ENCODE measurements at regions not wholly inside any gene's neighbourhood (a gene's known extent, or its start where the extent isn't known, plus 50 kb on each side); places are given as distances from the start of the nearest gene placed in this dataset.

- TF ChIP-seq SNAI2 (CRISPR knock-in tag; IDR thresholded peaks at IDR 0.05) (no peak), ESRRG (CRISPR knock-in tag; IDR thresholded peaks at IDR 0.05) (no peak), ZNF70 (CRISPR knock-in tag; IDR thresholded peaks at IDR 0.05) (no peak), ZFP30 (CRISPR knock-in tag; IDR thresholded peaks at IDR 0.05) (no peak), BACH2 (CRISPR knock-in tag; IDR thresholded peaks at IDR 0.05; ENCODE audit: borderline replicate concordance) (no peak), ARNTL (CRISPR knock-in tag; IDR thresholded peaks at IDR 0.05; ENCODE audit: borderline replicate concordance, low read depth) (no peak)
- TF ChIP-seq, protein P1, sequence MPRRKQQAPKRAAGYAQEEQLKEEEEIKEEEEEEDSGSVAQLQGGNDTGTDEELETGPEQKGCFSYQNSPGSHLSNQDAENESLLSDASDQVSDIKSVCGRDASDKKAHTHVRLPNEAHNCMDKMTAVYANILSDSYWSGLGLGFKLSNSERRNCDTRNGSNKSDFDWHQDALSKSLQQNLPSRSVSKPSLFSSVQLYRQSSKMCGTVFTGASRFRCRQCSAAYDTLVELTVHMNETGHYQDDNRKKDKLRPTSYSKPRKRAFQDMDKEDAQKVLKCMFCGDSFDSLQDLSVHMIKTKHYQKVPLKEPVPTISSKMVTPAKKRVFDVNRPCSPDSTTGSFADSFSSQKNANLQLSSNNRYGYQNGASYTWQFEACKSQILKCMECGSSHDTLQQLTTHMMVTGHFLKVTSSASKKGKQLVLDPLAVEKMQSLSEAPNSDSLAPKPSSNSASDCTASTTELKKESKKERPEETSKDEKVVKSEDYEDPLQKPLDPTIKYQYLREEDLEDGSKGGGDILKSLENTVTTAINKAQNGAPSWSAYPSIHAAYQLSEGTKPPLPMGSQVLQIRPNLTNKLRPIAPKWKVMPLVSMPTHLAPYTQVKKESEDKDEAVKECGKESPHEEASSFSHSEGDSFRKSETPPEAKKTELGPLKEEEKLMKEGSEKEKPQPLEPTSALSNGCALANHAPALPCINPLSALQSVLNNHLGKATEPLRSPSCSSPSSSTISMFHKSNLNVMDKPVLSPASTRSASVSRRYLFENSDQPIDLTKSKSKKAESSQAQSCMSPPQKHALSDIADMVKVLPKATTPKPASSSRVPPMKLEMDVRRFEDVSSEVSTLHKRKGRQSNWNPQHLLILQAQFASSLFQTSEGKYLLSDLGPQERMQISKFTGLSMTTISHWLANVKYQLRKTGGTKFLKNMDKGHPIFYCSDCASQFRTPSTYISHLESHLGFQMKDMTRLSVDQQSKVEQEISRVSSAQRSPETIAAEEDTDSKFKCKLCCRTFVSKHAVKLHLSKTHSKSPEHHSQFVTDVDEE (CRISPR knock-in tag; IDR thresholded peaks at IDR 0.05), result no peak
- TF ChIP-seq, protein P2, sequence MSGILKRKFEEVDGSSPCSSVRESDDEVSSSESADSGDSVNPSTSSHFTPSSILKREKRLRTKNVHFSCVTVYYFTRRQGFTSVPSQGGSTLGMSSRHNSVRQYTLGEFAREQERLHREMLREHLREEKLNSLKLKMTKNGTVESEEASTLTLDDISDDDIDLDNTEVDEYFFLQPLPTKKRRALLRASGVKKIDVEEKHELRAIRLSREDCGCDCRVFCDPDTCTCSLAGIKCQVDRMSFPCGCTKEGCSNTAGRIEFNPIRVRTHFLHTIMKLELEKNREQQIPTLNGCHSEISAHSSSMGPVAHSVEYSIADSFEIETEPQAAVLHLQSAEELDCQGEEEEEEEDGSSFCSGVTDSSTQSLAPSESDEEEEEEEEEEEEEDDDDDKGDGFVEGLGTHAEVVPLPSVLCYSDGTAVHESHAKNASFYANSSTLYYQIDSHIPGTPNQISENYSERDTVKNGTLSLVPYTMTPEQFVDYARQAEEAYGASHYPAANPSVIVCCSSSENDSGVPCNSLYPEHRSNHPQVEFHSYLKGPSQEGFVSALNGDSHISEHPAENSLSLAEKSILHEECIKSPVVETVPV (CRISPR knock-in tag; IDR thresholded peaks at IDR 0.05), result no peak
- no peak for ATAC-seq
These were observed 197.8 kb downstream of the MEMO1 start for GRCh38 chr2:31813016-31813415.

DNA sequence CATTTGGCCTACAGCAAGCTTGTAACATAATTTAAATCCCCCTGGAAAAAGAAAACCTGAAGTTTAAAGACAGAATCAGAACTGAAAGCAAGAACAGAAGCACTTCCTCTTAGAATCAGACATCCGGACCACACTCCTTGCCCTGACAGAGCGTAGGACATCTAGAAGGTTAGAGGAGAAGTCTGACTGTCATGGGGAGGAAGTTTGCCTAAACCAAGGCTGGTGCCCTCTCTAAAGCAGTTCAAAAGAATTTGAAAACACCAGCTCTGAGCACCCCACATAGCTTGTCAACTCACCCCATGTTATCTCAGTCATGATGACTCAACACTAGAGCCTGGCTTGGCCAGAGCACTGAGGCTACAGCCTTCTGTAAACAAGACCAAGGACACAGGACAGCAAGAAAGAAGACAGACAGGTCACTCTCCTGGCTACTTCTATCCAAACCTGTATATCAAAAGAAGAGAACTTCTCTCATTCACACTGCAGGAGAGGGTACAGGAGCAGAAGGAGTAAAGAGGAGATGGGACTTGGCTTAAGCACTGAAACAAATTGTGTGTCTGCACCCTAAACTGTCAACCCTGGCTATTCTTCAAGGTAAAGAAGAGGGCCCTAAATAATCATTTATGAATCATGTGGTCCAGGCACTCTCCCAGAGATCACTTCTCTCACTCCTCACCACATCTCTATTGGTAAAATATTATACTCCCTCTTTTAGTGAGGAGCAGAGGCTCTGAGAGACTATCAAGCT lies 198.6 kb downstream of the MEMO1 start:
- no peak for TF ChIP-seq SNAI2 (CRISPR knock-in tag; IDR thresholded peaks at IDR 0.05)
- TF ChIP-seq, protein P3, sequence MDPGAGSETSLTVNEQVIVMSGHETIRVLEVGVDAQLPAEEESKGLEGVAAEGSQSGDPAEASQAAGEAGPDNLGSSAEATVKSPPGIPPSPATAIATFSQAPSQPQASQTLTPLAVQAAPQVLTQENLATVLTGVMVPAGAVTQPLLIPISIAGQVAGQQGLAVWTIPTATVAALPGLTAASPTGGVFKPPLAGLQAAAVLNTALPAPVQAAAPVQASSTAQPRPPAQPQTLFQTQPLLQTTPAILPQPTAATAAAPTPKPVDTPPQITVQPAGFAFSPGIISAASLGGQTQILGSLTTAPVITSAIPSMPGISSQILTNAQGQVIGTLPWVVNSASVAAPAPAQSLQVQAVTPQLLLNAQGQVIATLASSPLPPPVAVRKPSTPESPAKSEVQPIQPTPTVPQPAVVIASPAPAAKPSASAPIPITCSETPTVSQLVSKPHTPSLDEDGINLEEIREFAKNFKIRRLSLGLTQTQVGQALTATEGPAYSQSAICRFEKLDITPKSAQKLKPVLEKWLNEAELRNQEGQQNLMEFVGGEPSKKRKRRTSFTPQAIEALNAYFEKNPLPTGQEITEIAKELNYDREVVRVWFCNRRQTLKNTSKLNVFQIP (CRISPR knock-in tag; IDR thresholded peaks at IDR 0.05; ENCODE audit: borderline replicate concordance, low read depth), result no peak
- TF ChIP-seq ZFP30 (CRISPR knock-in tag; IDR thresholded peaks at IDR 0.05), result no peak
- ATAC-seq, result peak; percentile 53

GRCh38 chr2:31811482-31811881 lies 199.3 kb downstream of the MEMO1 start:
- no peak for TF ChIP-seq SNAI2 (CRISPR knock-in tag; IDR thresholded peaks at IDR 0.05)

DNA sequence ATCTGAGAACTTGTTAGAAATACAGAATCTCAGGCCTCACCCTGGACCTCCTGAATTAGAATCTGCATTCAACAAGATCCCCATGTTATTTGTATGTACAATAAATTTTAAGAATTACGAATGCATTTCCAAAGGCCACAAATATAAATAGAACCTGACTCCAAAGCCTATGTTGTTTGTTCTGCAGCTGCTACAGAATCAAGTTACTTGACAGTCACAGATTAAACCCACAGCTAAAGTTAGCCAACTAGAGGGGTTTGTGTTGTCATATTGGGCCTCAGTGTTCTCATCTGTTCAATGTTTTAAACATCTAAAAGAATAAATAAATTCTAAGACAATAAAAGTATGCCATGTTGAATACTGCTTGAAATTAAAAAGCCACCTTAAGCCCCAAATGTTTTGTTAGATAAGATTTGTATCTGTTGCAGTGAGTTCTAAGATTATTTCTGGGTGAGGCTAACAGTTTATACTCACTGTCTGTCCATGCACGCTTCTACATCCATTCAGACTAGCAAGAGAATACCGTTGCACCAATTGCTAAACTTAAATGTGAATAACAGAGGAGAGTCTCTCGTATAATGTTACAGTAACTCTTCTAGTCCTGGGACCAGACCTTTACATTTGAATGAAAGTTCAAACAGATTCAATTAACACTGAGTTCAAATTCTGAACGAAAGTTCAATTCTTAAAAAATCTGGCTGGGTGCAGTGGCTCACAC lies 200.4 kb downstream of the MEMO1 start:
- no peak for TF ChIP-seq GLIS3 (CRISPR knock-in tag; IDR thresholded peaks at IDR 0.05)
- no peak for TF ChIP-seq BACH2 (CRISPR knock-in tag; IDR thresholded peaks at IDR 0.05; ENCODE audit: borderline replicate concordance)
- no peak for TF ChIP-seq ZFP30 (CRISPR knock-in tag; IDR thresholded peaks at IDR 0.05)
- no peak for TF ChIP-seq ZNF70 (CRISPR knock-in tag; IDR thresholded peaks at IDR 0.05)
- TF ChIP-seq, protein P3 (CRISPR knock-in tag; IDR thresholded peaks at IDR 0.05; ENCODE audit: borderline replicate concordance, low read depth), result no peak
- TF ChIP-seq ZC3H10 (CRISPR knock-in tag; IDR thresholded peaks at IDR 0.05), result no peak
- no peak for TF ChIP-seq RARB (CRISPR knock-in tag; IDR thresholded peaks at IDR 0.05)
- TF ChIP-seq OSR1 (CRISPR knock-in tag; IDR thresholded peaks at IDR 0.05), result no peak
- no peak for TF ChIP-seq PPARA (CRISPR knock-in tag; IDR thresholded peaks at IDR 0.05; ENCODE audit: borderline replicate concordance)
- TF ChIP-seq ESRRG (CRISPR knock-in tag; IDR thresholded peaks at IDR 0.05), result no peak
- TF ChIP-seq, protein P4, sequence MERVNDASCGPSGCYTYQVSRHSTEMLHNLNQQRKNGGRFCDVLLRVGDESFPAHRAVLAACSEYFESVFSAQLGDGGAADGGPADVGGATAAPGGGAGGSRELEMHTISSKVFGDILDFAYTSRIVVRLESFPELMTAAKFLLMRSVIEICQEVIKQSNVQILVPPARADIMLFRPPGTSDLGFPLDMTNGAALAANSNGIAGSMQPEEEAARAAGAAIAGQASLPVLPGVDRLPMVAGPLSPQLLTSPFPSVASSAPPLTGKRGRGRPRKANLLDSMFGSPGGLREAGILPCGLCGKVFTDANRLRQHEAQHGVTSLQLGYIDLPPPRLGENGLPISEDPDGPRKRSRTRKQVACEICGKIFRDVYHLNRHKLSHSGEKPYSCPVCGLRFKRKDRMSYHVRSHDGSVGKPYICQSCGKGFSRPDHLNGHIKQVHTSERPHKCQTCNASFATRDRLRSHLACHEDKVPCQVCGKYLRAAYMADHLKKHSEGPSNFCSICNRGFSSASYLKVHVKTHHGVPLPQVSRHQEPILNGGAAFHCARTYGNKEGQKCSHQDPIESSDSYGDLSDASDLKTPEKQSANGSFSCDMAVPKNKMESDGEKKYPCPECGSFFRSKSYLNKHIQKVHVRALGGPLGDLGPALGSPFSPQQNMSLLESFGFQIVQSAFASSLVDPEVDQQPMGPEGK (CRISPR knock-in tag; IDR thresholded peaks at IDR 0.05; ENCODE audit: borderline replicate concordance), result no peak
- no peak for TF ChIP-seq TOX (CRISPR knock-in tag; IDR thresholded peaks at IDR 0.05; ENCODE audit: borderline replicate concordance)
- TF ChIP-seq ZFP3 (CRISPR knock-in tag; IDR thresholded peaks at IDR 0.05), result no peak
- no peak for TF ChIP-seq SNAI2 (CRISPR knock-in tag; IDR thresholded peaks at IDR 0.05)
- no peak for TF ChIP-seq CREB5 (CRISPR knock-in tag; IDR thresholded peaks at IDR 0.05; ENCODE audit: low read depth)
- no peak for TF ChIP-seq ISL1 (CRISPR knock-in tag; IDR thresholded peaks at IDR 0.05)
- TF ChIP-seq, protein P1 (CRISPR knock-in tag; IDR thresholded peaks at IDR 0.05), result no peak
- ATAC-seq, result no peak

More at GRCh38 chr2:31811482-31811881, 199.3 kb downstream of the MEMO1 start:
- no peak for ATAC-seq

Data from SK-N-SH treated with all-trans-retinoic acid at 6 μM for 48 hours (cell line).